Transverse colon (tissue), 4 donors: ENCODE measurements at regions not wholly inside any gene's neighbourhood (a gene's known extent, or its start where the extent isn't known, plus 50 kb on each side); places are given as distances from the start of the nearest gene placed in this dataset.

Source experiments
- EP300 ChIP-seq: sonication (generic); formaldehyde crosslinking; IDR thresholded peaks from one replicate; pipeline ENCODE4 v1.6.1; 2017; ENCODE audit warnings: antibody characterized with exemption, low read depth
- POLR2A ChIP-seq: fragments of 450-650 bp; IDR thresholded peaks from one replicate; pipeline ENCODE4 v1.6.1; 2016; ENCODE audit warnings: antibody characterized with exemption, mild to moderate bottlenecking, moderate library complexity
- POLR2AphosphoS5 ChIP-seq, 3 donors: sonication (generic); formaldehyde crosslinking; IDR thresholded peaks; one replicate each; pipeline ENCODE4 v1.6.1; 2016; ENCODE audit warnings: antibody characterized with exemption in 3 of 3
- TF ChIP-seq, protein P1 (sequence below), 5 experiments: fragments of 200-600 bp in 3 of 5; fragments of 450-650 bp in 2 of 5; sonication (generic) in 3 of 5; IDR thresholded peaks; 1 replicate in 2 of 5; 2 replicates in 3 of 5; pipeline ENCODE4 v1.5.1; 2016 to 2017; ENCODE audit warnings: antibody characterized with exemption in 5 of 5, inconsistent platforms in 3 of 5, mild to moderate bottlenecking in 2 of 5, moderate library complexity in 1 of 5

GRCh38 chr9:84432746-84433145, 92.2 kb upstream of the SLC28A3 start:
- TF ChIP-seq, protein P1, sequence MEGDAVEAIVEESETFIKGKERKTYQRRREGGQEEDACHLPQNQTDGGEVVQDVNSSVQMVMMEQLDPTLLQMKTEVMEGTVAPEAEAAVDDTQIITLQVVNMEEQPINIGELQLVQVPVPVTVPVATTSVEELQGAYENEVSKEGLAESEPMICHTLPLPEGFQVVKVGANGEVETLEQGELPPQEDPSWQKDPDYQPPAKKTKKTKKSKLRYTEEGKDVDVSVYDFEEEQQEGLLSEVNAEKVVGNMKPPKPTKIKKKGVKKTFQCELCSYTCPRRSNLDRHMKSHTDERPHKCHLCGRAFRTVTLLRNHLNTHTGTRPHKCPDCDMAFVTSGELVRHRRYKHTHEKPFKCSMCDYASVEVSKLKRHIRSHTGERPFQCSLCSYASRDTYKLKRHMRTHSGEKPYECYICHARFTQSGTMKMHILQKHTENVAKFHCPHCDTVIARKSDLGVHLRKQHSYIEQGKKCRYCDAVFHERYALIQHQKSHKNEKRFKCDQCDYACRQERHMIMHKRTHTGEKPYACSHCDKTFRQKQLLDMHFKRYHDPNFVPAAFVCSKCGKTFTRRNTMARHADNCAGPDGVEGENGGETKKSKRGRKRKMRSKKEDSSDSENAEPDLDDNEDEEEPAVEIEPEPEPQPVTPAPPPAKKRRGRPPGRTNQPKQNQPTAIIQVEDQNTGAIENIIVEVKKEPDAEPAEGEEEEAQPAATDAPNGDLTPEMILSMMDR (IDR thresholded peaks at IDR 0.05), result no peak
- TF ChIP-seq POLR2A (no peak), EP300 (no peak), POLR2AphosphoS5 (IDR thresholded peaks at IDR 0.05) (no peak)
